ENCODE measurements at regions not wholly inside any gene's neighbourhood (a gene's known extent, or its start where the extent isn't known, plus 50 kb on each side); places are given as distances from the start of the nearest gene placed in this dataset.

DNA sequence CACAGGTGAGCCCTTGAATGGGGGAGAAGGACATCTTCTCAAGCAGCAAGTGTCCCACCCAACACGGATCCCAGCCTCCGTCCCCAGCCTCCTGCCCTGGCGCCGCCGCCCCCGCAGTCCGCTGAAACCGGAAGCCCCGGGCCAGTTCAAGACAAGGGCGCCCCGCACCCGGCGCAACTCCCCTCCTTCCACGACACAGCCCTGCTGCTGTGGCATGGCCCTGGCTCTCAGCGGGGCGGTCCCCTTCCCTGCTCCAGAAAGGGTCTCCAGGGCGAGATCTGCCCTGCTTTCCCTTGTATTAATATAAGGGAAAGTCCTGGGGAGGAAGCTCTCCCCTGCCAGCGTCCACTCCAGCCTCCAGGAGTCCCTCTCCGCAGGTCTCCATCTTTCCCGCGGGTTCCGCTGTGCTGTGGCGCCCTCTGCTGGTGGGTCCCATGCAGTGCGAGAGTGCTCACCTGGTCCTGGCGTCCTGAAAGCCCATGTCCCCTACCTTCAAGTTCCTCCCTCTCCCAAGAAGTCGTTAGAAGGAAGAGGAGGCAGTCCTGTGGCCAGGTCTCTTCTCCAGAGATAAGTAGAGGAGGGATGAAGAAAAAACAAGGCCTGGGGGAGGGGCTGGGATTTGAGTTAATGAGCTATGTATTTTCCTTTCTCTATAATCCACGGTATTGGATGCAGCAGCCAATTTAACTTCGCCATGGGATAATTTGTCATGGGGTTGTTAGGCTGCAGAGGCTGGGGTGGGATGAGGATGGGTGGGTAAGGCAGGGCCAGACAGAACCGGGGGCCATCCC, 176.0 kb downstream of the SMAD2 start:
- TF ChIP-seq, protein P1, sequence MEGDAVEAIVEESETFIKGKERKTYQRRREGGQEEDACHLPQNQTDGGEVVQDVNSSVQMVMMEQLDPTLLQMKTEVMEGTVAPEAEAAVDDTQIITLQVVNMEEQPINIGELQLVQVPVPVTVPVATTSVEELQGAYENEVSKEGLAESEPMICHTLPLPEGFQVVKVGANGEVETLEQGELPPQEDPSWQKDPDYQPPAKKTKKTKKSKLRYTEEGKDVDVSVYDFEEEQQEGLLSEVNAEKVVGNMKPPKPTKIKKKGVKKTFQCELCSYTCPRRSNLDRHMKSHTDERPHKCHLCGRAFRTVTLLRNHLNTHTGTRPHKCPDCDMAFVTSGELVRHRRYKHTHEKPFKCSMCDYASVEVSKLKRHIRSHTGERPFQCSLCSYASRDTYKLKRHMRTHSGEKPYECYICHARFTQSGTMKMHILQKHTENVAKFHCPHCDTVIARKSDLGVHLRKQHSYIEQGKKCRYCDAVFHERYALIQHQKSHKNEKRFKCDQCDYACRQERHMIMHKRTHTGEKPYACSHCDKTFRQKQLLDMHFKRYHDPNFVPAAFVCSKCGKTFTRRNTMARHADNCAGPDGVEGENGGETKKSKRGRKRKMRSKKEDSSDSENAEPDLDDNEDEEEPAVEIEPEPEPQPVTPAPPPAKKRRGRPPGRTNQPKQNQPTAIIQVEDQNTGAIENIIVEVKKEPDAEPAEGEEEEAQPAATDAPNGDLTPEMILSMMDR (IDR thresholded peaks at IDR 0.05; ENCODE audit: poor library complexity) = peak; percentile 60
- TF ChIP-seq EZH2 (IDR thresholded peaks at IDR 0.05; ENCODE audit: borderline replicate concordance) (no peak), EZH2phosphoT487 (IDR thresholded peaks at IDR 0.05; ENCODE audit: low read depth, severe bottlenecking, unreplicated experiment) (no peak)

Measured in hepatocyte (in vitro differentiated cells).